GM18511 (cell line): ENCODE measurements at regions not wholly inside any gene's neighbourhood (a gene's known extent, or its start where the extent isn't known, plus 50 kb on each side); places are given as distances from the start of the nearest gene placed in this dataset.
"Not testable (repeated sequence)": the region's sequence is repeated elsewhere in the genome, so short reads cannot be mapped to it uniquely, and the experiment has no call there.

Source experiments
- ATAC-seq: cut with Tn5 transposase; IDR thresholded peaks from one replicate; pipeline ENCODE4 v1.9.1; 2021; ENCODE audit warnings: mild to moderate bottlenecking, moderate library complexity; ENCODE audit not compliant: unreplicated experiment

GRCh38 chrX:148080593-148080992, 99.5 kb downstream of the FMR1NB start:
- no peak for ATAC-seq

GRCh38 chrX:148084611-148085010, 103.5 kb downstream of the FMR1NB start:
- no peak for ATAC-seq

- ATAC-seq: no peak
Measured at GRCh38 chrX:148120151-148120550, 139.0 kb downstream of the FMR1NB start.

- no peak for ATAC-seq
Measured at GRCh38 chrX:148120999-148121623, 140.0 kb downstream of the FMR1NB start.

GRCh38 chrX:148128872-148129505, 147.9 kb downstream of the FMR1NB start:
- ATAC-seq: not testable (repeated sequence)

- ATAC-seq: no peak
Measured at GRCh38 chrX:148133105-148133725, 152.1 kb downstream of the FMR1NB start.

GRCh38 chrX:148134578-148134977, 153.4 kb downstream of the FMR1NB start:
- ATAC-seq: no peak

GRCh38 chrX:148135738-148136137, 154.6 kb downstream of the FMR1NB start:
- ATAC-seq: no peak

- no peak for ATAC-seq
Measured at GRCh38 chrX:148146121-148146520, 165.0 kb downstream of the FMR1NB start.

- ATAC-seq: no peak
Measured at GRCh38 chrX:148156986-148157385, 175.8 kb downstream of the FMR1NB start.

GRCh38 chrX:148159796-148160195, 178.7 kb downstream of the FMR1NB start:
- ATAC-seq: no peak

GRCh38 chrX:148161701-148162100, 180.6 kb downstream of the FMR1NB start:
- ATAC-seq: no peak

GRCh38 chrX:148185631-148186030, 204.5 kb downstream of the FMR1NB start:
- ATAC-seq: no peak

GRCh38 chrX:148192547-148192946, 211.4 kb downstream of the FMR1NB start:
- ATAC-seq: no peak

GRCh38 chrX:148193759-148194158, 212.6 kb downstream of the FMR1NB start:
- no peak for ATAC-seq

GRCh38 chrX:148203531-148203930, 222.4 kb downstream of the FMR1NB start:
- ATAC-seq: no peak

- ATAC-seq: no peak
Measured at GRCh38 chrX:148204195-148204594, 223.1 kb downstream of the FMR1NB start.

GRCh38 chrX:148214786-148215185, 233.6 kb downstream of the FMR1NB start:
- no peak for ATAC-seq

GRCh38 chrX:148215726-148216125, 234.6 kb downstream of the FMR1NB start:
- ATAC-seq: no peak

- ATAC-seq: no peak
Measured at GRCh38 chrX:148223361-148223760, 242.2 kb downstream of the FMR1NB start.

GRCh38 chrX:148228521-148228920, 247.4 kb downstream of the FMR1NB start:
- ATAC-seq: no peak

GRCh38 chrX:148229801-148230303, 248.7 kb downstream of the FMR1NB start:
- no peak for ATAC-seq
